ENCODE measurements at regions not wholly inside any gene's neighbourhood (a gene's known extent, or its start where the extent isn't known, plus 50 kb on each side); places are given as distances from the start of the nearest gene placed in this dataset.

DNA sequence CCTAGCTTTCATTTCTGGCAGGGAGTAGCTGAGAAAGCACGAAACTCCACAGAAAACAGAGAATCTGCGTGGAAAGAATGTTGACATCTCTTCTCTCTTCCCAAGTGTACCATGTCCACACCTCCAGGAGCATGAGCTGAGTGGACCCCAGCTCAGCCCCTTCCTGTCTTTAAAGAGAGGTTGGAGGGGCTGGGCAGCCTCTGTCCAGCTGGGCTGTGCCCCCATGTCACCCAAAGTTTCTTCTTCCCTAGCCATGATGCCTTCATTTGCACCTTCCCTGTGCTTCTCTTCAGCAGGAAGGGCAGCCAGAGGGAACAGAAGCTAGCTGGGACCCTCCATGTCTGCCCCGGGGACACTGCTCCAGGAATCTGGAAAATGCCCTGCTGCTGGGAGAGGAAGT lies 655.0 kb upstream of the DEFB115 start:
- no peak for DNase-seq (ENCODE audit: low spot score in 2 of 2)
- no peaks in the 10 kb centered on the region for H3K36me3 ChIP-seq
- H3K27me3 ChIP-seq, result no peaks in the 10 kb centered on the region
- no peak overlapping the region for H3K4me3 ChIP-seq
- H3K9me3 ChIP-seq, result peaks cover 12 to 15% of the 10 kb centered on the region in 2 donors
- H3K4me1 ChIP-seq, result no peaks in the 10 kb centered on the region
- intact Hi-C loops (cut with DNase I; ENCODE audit: low total_unique reads), result no loop called here
- TF ChIP-seq POLR2A (IDR thresholded peaks at IDR 0.05), result no peak
- TF ChIP-seq POLR2AphosphoS5 (IDR thresholded peaks at IDR 0.05), result no peak
- TF ChIP-seq, protein P1, sequence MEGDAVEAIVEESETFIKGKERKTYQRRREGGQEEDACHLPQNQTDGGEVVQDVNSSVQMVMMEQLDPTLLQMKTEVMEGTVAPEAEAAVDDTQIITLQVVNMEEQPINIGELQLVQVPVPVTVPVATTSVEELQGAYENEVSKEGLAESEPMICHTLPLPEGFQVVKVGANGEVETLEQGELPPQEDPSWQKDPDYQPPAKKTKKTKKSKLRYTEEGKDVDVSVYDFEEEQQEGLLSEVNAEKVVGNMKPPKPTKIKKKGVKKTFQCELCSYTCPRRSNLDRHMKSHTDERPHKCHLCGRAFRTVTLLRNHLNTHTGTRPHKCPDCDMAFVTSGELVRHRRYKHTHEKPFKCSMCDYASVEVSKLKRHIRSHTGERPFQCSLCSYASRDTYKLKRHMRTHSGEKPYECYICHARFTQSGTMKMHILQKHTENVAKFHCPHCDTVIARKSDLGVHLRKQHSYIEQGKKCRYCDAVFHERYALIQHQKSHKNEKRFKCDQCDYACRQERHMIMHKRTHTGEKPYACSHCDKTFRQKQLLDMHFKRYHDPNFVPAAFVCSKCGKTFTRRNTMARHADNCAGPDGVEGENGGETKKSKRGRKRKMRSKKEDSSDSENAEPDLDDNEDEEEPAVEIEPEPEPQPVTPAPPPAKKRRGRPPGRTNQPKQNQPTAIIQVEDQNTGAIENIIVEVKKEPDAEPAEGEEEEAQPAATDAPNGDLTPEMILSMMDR (IDR thresholded peaks at IDR 0.05), result no peak
- no peak overlapping the region for H3K27ac ChIP-seq

DNA sequence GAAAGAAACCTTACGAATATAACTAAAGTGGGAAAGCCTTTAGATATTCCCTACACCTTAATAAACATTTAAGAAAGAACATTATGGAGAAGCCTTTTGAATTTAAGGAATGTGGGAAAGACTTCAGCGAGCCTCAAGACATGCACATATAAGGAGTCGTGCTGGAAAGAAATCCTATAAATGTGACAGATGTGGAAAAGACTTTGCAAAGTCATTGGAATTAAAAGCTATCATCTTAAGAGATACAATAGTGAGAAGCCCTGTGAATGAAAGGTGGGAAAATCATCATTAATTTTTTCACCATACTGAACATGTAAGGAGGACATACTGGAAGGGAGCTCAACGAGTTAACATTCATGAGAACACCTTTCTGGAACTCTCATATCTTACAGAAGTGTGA lies 650.5 kb upstream of the DEFB115 start:
- intact Hi-C loops (cut with DNase I; ENCODE audit: low total_unique reads), result no loop called here
- no peak overlapping the region for H3K27ac ChIP-seq

DNA sequence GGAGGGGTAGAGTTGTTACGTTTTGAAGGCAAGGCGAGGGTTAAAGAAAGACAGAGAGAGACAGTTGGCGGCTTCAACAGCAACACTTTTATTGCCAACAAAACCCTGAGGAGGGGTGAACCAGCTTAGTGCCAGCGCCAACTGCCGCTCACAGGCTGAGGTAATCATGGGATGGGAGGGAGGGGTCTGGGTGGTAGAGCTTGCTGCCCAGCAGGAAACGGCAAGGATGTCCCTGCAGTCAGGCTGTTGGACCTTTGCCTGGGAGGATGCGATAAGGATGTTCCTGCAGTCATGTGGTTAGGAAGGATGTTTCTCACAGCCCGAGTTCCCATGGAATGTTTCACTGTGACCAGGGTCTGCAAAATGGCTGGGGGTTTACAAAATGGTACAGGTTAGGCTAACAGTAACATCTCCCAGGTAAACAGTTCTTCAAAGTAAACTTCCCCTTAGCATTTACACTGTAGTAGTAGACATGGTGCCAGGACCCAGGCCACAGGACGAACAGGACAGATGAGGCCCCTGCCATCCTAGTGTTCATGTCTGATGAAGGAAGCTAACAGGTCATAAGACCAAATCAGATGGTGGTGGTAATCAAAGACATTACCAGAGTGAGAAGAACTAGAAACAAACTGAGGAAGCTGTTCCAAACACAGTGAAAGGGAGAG lies 647.3 kb upstream of the DEFB115 start:
- H3K27me3 ChIP-seq, result no peaks in the 10 kb centered on the region
- no peaks in the 10 kb centered on the region for H3K4me1 ChIP-seq
- no peak overlapping the region for H3K27ac ChIP-seq
- intact Hi-C loops (cut with DNase I; ENCODE audit: low total_unique reads), result no loop called here
- peaks cover 9 to 27% of the 10 kb centered on the region in 2 donors for H3K9me3 ChIP-seq
- H3K4me3 ChIP-seq, result no peak overlapping the region
- no peaks in the 10 kb centered on the region for H3K36me3 ChIP-seq
- TF ChIP-seq, protein P1 (IDR thresholded peaks at IDR 0.05), result no peak
- TF ChIP-seq POLR2A (IDR thresholded peaks at IDR 0.05), result no peak
- no peak for TF ChIP-seq POLR2AphosphoS5 (IDR thresholded peaks at IDR 0.05)
- no peak for DNase-seq (ENCODE audit: low spot score in 2 of 2)

More for the DNA sequence above, 650.5 kb upstream of the DEFB115 start:
- Histone ChIP-seq H3K4me1 (no peaks in the 10 kb centered on the region), H3K9me3 (peaks cover 9 to 27% of the 10 kb centered on the region in 2 donors), H3K36me3 (no peaks in the 10 kb centered on the region), H3K4me3 (no peak overlapping the region), H3K27me3 (no peaks in the 10 kb centered on the region)
- DNase-seq (ENCODE audit: low spot score in 2 of 2), result no peak
- TF ChIP-seq POLR2A (IDR thresholded peaks at IDR 0.05), result no peak
- TF ChIP-seq POLR2AphosphoS5 (IDR thresholded peaks at IDR 0.05), result no peak
- TF ChIP-seq, protein P1 (IDR thresholded peaks at IDR 0.05), result no peak

DNA sequence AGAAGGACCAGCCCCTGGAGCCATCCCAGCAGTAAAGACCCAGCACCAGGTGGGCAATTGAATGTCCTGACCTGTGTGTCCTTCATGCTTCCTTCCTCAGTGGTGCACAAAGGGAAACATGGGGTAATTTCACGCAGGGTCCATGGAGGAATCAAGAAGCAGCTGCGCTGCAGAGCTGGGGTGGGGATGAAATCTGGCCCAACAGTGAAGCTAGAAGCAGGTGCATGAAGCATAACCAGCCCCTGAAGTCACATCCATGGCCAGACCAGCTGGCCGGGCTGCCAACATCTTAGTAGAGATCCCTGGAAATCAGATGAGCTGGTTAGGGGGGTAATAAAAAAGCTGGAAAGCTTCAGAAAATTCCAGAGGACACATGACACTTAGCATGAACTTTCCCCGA lies 646.7 kb upstream of the DEFB115 start:
- no peaks in the 10 kb centered on the region for H3K4me1 ChIP-seq
- TF ChIP-seq, protein P1 (IDR thresholded peaks at IDR 0.05), result no peak
- no peak for TF ChIP-seq POLR2AphosphoS5 (IDR thresholded peaks at IDR 0.05)
- TF ChIP-seq POLR2A (IDR thresholded peaks at IDR 0.05), result no peak
- intact Hi-C loops (cut with DNase I; ENCODE audit: low total_unique reads), result no loop called here
- no peaks in the 10 kb centered on the region for H3K27me3 ChIP-seq
- no peaks in the 10 kb centered on the region for H3K36me3 ChIP-seq
- H3K27ac ChIP-seq, result no peak overlapping the region
- H3K9me3 ChIP-seq, result peaks cover 9 to 27% of the 10 kb centered on the region in 2 donors
- H3K4me3 ChIP-seq, result no peak overlapping the region
- DNase-seq (ENCODE audit: low spot score in 2 of 2), result no peak

DNA sequence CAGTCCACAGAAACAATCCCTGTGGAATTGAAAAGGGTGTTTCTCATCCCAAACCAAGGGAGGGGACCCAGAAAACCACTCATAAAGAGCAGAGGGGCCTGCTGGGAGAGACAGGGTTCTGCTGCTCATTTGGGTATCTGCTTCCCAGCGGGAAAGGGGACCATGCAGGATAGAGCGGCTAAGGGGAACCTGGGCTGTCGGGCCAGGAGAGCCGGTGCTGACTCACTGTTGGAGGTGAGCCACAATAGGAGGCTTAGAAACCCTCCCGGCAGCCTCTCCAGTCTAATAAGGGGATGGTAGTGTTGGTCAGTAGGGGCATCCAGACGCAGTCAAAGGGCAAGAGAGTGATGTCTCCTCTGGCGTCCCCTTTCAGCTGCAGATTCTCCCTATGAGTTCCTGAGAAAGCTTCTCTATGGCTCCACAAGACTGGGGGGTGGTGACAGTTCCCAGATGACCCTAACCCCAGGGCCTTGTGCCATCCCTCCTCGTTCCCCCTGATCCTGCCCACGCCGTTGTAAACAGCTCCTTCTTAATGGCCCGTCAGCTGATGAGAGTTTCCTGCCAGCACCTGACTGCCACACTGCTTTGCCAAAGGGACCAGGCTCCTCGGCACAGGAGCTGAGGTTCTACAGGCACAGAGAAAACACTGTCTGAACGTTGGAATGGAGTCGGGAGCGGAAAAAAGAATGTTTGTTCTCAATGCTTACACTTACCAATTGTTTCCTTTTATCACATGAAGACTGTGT lies 646.1 kb upstream of the DEFB115 start:
- TF ChIP-seq POLR2A (IDR thresholded peaks at IDR 0.05), result no peak
- TF ChIP-seq POLR2AphosphoS5 (IDR thresholded peaks at IDR 0.05), result no peak
- TF ChIP-seq, protein P1 (IDR thresholded peaks at IDR 0.05), result no peak
- Histone ChIP-seq H3K36me3 (no peaks in the 10 kb centered on the region), H3K9me3 (peaks cover 7 to 23% of the 10 kb centered on the region in 2 donors), H3K4me1 (no peaks in the 10 kb centered on the region), H3K27ac (no peak overlapping the region), H3K27me3 (no peaks in the 10 kb centered on the region), H3K4me3 (no peak overlapping the region)
- DNase-seq (ENCODE audit: low spot score in 2 of 2), result no peak
- intact Hi-C loops (cut with DNase I; ENCODE audit: low total_unique reads), result no loop called here

Data from breast epithelium (tissue), 4 donors.